WTC11 (cell line): ENCODE measurements at regions not wholly inside any gene's neighbourhood (a gene's known extent, or its start where the extent isn't known, plus 50 kb on each side); places are given as distances from the start of the nearest gene placed in this dataset.

Experiments used
- RELA ChIP-seq: sonication (generic); formaldehyde crosslinking; IDR thresholded peaks from 2 replicates; pipeline ENCODE4 v1.8.1; 2022; ENCODE audit warnings: missing genetic modification reagents, mild to moderate bottlenecking, borderline replicate concordance
- TEAD4 ChIP-seq: sonication (generic); formaldehyde crosslinking; IDR thresholded peaks from 2 replicates; pipeline ENCODE4 v1.8.0; 2022; ENCODE audit warnings: mild to moderate bottlenecking, missing genetic modification reagents
- ZNF416 ChIP-seq: fragments of 250-450 bp; sonication (Bioruptor Pico); IDR thresholded peaks from 2 replicates; pipeline ENCODE4 v1.9.0; 2021; ENCODE audit warnings: mild to moderate bottlenecking, inconsistent platforms
- TF ChIP-seq, protein P1 (sequence below): fragments of 200-600 bp; IDR thresholded peaks from 2 replicates; pipeline ENCODE4 v1.8.0; 2022; ENCODE audit warnings: antibody characterized with exemption

DNA sequence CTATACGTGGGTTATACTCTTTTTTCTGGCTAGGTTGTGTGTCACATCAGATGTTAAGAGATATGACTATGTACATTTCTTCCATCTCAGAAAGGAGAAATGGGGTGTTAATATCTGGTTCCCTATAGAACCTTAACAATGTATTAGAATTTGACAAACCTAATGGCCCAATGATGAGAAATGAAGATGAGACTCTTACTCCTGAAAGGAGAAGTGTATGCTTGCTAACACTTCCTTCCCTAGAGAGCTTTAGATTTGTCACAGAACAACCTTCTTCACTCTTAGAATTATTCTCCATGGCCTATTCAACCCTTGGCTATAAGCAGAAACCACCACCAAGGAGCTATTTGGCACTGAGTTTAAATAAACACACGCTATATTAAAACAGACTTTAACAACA, 839.6 kb downstream of the GALC start:
- TF ChIP-seq TEAD4 (CRISPR knock-in tag) (no peak), ZNF416 (CRISPR knock-in tag) (no peak), RELA (CRISPR knock-in tag) (no peak)
- TF ChIP-seq, protein P1, sequence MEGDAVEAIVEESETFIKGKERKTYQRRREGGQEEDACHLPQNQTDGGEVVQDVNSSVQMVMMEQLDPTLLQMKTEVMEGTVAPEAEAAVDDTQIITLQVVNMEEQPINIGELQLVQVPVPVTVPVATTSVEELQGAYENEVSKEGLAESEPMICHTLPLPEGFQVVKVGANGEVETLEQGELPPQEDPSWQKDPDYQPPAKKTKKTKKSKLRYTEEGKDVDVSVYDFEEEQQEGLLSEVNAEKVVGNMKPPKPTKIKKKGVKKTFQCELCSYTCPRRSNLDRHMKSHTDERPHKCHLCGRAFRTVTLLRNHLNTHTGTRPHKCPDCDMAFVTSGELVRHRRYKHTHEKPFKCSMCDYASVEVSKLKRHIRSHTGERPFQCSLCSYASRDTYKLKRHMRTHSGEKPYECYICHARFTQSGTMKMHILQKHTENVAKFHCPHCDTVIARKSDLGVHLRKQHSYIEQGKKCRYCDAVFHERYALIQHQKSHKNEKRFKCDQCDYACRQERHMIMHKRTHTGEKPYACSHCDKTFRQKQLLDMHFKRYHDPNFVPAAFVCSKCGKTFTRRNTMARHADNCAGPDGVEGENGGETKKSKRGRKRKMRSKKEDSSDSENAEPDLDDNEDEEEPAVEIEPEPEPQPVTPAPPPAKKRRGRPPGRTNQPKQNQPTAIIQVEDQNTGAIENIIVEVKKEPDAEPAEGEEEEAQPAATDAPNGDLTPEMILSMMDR: no peak
